ENCODE measurements at regions not wholly inside any gene's neighbourhood (a gene's known extent, or its start where the extent isn't known, plus 50 kb on each side); places are given as distances from the start of the nearest gene placed in this dataset.
"Not testable (repeated sequence)": the region's sequence is repeated elsewhere in the genome, so short reads cannot be mapped to it uniquely, and the experiment has no call there.

DNA sequence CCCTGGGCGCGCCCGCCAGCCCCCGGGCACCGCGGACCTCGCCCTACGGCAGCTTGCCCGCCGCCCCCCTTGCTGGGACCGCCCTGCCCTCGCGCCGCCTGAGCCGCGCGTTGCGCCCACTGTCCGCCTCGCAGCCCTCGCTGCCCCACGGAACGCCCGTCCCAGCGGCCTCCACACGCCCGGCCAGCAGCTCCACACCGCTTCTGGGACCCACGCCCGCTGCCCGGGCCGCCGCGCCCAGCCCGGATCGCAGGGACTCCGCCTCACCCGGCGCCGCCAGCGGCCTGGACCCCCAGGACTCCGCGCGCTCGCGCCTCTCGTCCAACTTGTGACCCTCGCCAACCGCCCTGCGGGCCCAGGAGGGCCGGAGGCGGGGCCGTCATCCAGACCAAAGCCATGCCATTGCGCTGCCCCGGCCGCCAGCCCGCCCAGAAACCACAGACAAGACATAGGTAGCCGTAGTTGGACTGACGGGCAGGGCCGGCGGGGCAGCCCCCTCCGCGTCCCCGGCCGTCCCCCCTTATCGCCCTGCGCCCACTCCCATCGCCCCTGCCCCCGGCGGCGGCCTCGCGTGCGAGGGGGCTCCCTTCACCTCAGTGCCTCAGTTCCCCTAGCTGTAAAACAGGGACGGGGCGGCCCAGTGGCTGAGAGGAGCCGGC is 90.5 kb downstream of the GOLGA8T start:
- TF ChIP-seq, protein P1, sequence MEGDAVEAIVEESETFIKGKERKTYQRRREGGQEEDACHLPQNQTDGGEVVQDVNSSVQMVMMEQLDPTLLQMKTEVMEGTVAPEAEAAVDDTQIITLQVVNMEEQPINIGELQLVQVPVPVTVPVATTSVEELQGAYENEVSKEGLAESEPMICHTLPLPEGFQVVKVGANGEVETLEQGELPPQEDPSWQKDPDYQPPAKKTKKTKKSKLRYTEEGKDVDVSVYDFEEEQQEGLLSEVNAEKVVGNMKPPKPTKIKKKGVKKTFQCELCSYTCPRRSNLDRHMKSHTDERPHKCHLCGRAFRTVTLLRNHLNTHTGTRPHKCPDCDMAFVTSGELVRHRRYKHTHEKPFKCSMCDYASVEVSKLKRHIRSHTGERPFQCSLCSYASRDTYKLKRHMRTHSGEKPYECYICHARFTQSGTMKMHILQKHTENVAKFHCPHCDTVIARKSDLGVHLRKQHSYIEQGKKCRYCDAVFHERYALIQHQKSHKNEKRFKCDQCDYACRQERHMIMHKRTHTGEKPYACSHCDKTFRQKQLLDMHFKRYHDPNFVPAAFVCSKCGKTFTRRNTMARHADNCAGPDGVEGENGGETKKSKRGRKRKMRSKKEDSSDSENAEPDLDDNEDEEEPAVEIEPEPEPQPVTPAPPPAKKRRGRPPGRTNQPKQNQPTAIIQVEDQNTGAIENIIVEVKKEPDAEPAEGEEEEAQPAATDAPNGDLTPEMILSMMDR (IDR thresholded peaks at IDR 0.05; ENCODE audit: borderline replicate concordance, extremely low read depth, low read length, poor library complexity, severe bottlenecking) = not testable (repeated sequence)
- not testable (repeated sequence) for TF ChIP-seq EZH2 (IDR thresholded peaks at IDR 0.05; ENCODE audit: borderline replicate concordance, low read depth, low read length, severe bottlenecking)
